WTC11 (cell line): ENCODE measurements at regions not wholly inside any gene's neighbourhood (a gene's known extent, or its start where the extent isn't known, plus 50 kb on each side); places are given as distances from the start of the nearest gene placed in this dataset.

Source experiments
- ATF3 ChIP-seq: sonication (generic); formaldehyde crosslinking; conservative IDR thresholded peaks from 2 replicates; pipeline ENCODE4 v1.8.1; 2022; ENCODE audit warnings: mild to moderate bottlenecking, missing genetic modification reagents
- CBFB ChIP-seq: sonication (generic); formaldehyde crosslinking; IDR thresholded peaks from 2 replicates; pipeline ENCODE4 v1.8.1; 2022; ENCODE audit warnings: mild to moderate bottlenecking, low read depth, missing genetic modification reagents
- CTCF ChIP-seq: fragments of 200-600 bp; IDR thresholded peaks from 2 replicates; pipeline ENCODE4 v1.8.0; 2022; ENCODE audit warnings: antibody characterized with exemption
- ETV6 ChIP-seq: sonication (generic); formaldehyde crosslinking; IDR thresholded peaks from 2 replicates; pipeline ENCODE4 v1.8.1; 2022; ENCODE audit warnings: mild to moderate bottlenecking, missing genetic modification reagents
- FOXJ3 ChIP-seq: sonication (generic); formaldehyde crosslinking; IDR thresholded peaks from 2 replicates; pipeline ENCODE4 v1.9.0; 2021; ENCODE audit warnings: missing genetic modification reagents, mild to moderate bottlenecking, borderline replicate concordance
- FOXP1 ChIP-seq: sonication (generic); formaldehyde crosslinking; IDR thresholded peaks from 2 replicates; pipeline ENCODE4 v1.8.0; 2022; ENCODE audit warnings: missing genetic modification reagents, mild to moderate bottlenecking, moderate library complexity, borderline replicate concordance
- JUN ChIP-seq: sonication (generic); formaldehyde crosslinking; IDR thresholded peaks from 2 replicates; pipeline ENCODE4 v1.8.0; 2023; ENCODE audit warnings: mild to moderate bottlenecking, missing genetic modification reagents
- MXD4 ChIP-seq: fragments of 250-450 bp; sonication (Bioruptor Pico); IDR thresholded peaks from 2 replicates; pipeline ENCODE4 v1.8.0; 2021; ENCODE audit warnings: mild to moderate bottlenecking, moderate library complexity, borderline replicate concordance
- NR2C2 ChIP-seq: sonication (generic); formaldehyde crosslinking; IDR thresholded peaks from 2 replicates; pipeline ENCODE4 v1.8.0; 2022; ENCODE audit warnings: mild to moderate bottlenecking, missing genetic modification reagents
- RELA ChIP-seq: sonication (generic); formaldehyde crosslinking; IDR thresholded peaks from 2 replicates; pipeline ENCODE4 v1.8.1; 2022; ENCODE audit warnings: missing genetic modification reagents, mild to moderate bottlenecking, borderline replicate concordance
- USF1 ChIP-seq: sonication (generic); formaldehyde crosslinking; IDR thresholded peaks from 2 replicates; pipeline ENCODE4 v1.8.0; 2022; ENCODE audit warnings: mild to moderate bottlenecking, missing genetic modification reagents
- ZMAT4 ChIP-seq: fragments of 250-450 bp; sonication (Bioruptor Pico); IDR thresholded peaks from 2 replicates; pipeline ENCODE4 v1.9.0; 2021; ENCODE audit warnings: mild to moderate bottlenecking
- ZNF263 ChIP-seq: sonication (generic); formaldehyde crosslinking; IDR thresholded peaks from 2 replicates; pipeline ENCODE4 v1.8.1; 2022; ENCODE audit warnings: low read depth, mild to moderate bottlenecking, moderate library complexity, missing genetic modification reagents

GRCh38 chr18:26703170-26703930 lies 155.0 kb upstream of the KCTD1 start:
- TF ChIP-seq CTCF (no peak), NR2C2 (no peak), RELA (CRISPR knock-in tag) (no peak), USF1 (CRISPR knock-in tag) (no peak), FOXJ3 (no peak), JUN (CRISPR knock-in tag) (no peak), ETV6 (no peak), FOXP1 (no peak), MXD4 (no peak), ZNF263 (CRISPR knock-in tag) (no peak), ZMAT4 (no peak), ATF3 (no peak), CBFB (no peak)
